Hepatocyte (in vitro differentiated cells): ENCODE measurements at regions not wholly inside any gene's neighbourhood (a gene's known extent, or its start where the extent isn't known, plus 50 kb on each side); places are given as distances from the start of the nearest gene placed in this dataset.
"Not testable (repeated sequence)": the region's sequence is repeated elsewhere in the genome, so short reads cannot be mapped to it uniquely, and the experiment has no call there.

ENCODE experiments used
- DNase-seq: peaks from one replicate; pipeline ENCODE4 v3.0.0-alpha.2; 2016; ENCODE audit warnings: low spot score
- H2AFZ ChIP-seq: fragments of 200-600 bp; sonication (generic); 2 replicates; pipeline ENCODE4 v1.6.0; 2016; ENCODE audit warnings: antibody characterized with exemption, mild to moderate bottlenecking
- H3K27ac ChIP-seq: fragments of 200-600 bp; sonication (generic); 2 replicates; pipeline ENCODE4 v1.5.1; 2016; ENCODE audit warnings: mild to moderate bottlenecking
- H3K27me3 ChIP-seq: fragments of 200-600 bp; sonication (generic); 2 replicates; pipeline ENCODE4 v1.6.1; 2016
- H3K36me3 ChIP-seq: fragments of 200-600 bp; sonication (generic); replicated peaks from 2 replicates; pipeline ENCODE4 v1.5.1; 2016; ENCODE audit warnings: low read depth; ENCODE audit not compliant: insufficient read depth
- H3K4me1 ChIP-seq: fragments of 200-600 bp; sonication (generic); 2 replicates; pipeline ENCODE4 v1.5.1; 2016; ENCODE audit warnings: mild to moderate bottlenecking, moderate library complexity; ENCODE audit not compliant: insufficient read depth
- H3K4me2 ChIP-seq: fragments of 200-600 bp; sonication (generic); 2 replicates; pipeline ENCODE4 v1.6.0; 2016
- H3K4me3 ChIP-seq: fragments of 200-600 bp; sonication (generic); 2 replicates; pipeline ENCODE4 v1.5.1; 2016; ENCODE audit warnings: mild to moderate bottlenecking
- H3K79me2 ChIP-seq: fragments of 200-600 bp; sonication (generic); 2 replicates; pipeline ENCODE4 v1.6.0; 2017; ENCODE audit warnings: mild to moderate bottlenecking
- H3K9me2 ChIP-seq: fragments of 200-600 bp; sonication (generic); replicated peaks from 2 replicates; pipeline ENCODE4 v1.6.0; 2017; ENCODE audit warnings: mild to moderate bottlenecking; ENCODE audit not compliant: insufficient read depth
- H3K9me3 ChIP-seq: fragments of 200-600 bp; sonication (generic); 2 replicates; pipeline ENCODE4 v1.5.1; 2016; ENCODE audit warnings: low read depth, mild to moderate bottlenecking
- H4K20me1 ChIP-seq: fragments of 200-600 bp; sonication (generic); 2 replicates; pipeline ENCODE4 v1.6.0; 2016; ENCODE audit warnings: mild to moderate bottlenecking; ENCODE audit not compliant: insufficient read depth, poor library complexity, severe bottlenecking
- EZH2 ChIP-seq: fragments of 200-600 bp; sonication (generic); IDR thresholded peaks from 2 replicates; pipeline ENCODE4 v1.6.1; 2016; ENCODE audit warnings: antibody characterized with exemption, mild to moderate bottlenecking, borderline replicate concordance
- EZH2phosphoT487 ChIP-seq: fragments of 200-600 bp; sonication (generic); IDR thresholded peaks from one replicate; pipeline ENCODE4 v1.6.1; 2018; ENCODE audit warnings: antibody characterized with exemption, mild to moderate bottlenecking, low read depth, moderate library complexity; ENCODE audit not compliant: unreplicated experiment, severe bottlenecking
- WGBS: methylation state at CpG from one replicate; pipeline ENCODE4 v1.1.6; 2016; ENCODE audit warnings: low lambda C conversion rate; ENCODE audit errors: missing lambda C conversion rate; 5-methylcytosine and 5-hydroxymethylcytosine counted together
- TF ChIP-seq, protein P1 (sequence below): fragments of 200-600 bp; sonication (generic); IDR thresholded peaks from 2 replicates; pipeline ENCODE4 v1.5.1; 2016; ENCODE audit warnings: antibody characterized with exemption, mild to moderate bottlenecking; ENCODE audit not compliant: poor library complexity

DNA sequence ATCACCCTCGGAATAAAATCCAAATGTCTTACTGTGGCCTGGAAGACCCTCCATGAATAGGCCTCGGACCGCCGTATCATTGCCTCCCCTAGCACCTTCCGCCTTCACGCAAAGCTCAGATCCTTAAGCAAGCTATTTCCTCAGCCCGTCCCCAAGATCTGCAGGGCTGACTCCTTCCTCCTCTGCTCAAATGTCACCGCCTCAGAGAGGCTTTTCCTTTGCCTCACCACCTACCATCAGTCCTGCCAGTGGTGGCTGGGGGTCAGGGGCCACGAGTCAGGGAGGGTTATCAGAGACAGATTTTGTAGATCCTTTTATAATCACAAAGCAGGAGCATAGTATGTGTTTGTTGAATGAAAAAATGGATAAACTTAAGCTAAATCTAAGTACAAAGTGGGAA, 74.4 kb upstream of the KIF2A start:
- Histone ChIP-seq H3K4me2 (no peak overlapping the region), H3K4me1 (no peaks in the 10 kb centered on the region), H3K9me2 (no peaks in the 10 kb centered on the region), H3K4me3 (no peak overlapping the region), H3K36me3 (no peaks in the 10 kb centered on the region), H3K9me3 (no peaks in the 10 kb centered on the region), H3K79me2 (no peaks in the 10 kb centered on the region), H4K20me1 (no peaks in the 10 kb centered on the region), H2AFZ (no peak overlapping the region), H3K27ac (peak overlapping the region; percentile 79), H3K27me3 (no peaks in the 10 kb centered on the region)
- 92% methylated on average over 9 of the region's 9 CpGs for WGBS
- TF ChIP-seq, protein P1, sequence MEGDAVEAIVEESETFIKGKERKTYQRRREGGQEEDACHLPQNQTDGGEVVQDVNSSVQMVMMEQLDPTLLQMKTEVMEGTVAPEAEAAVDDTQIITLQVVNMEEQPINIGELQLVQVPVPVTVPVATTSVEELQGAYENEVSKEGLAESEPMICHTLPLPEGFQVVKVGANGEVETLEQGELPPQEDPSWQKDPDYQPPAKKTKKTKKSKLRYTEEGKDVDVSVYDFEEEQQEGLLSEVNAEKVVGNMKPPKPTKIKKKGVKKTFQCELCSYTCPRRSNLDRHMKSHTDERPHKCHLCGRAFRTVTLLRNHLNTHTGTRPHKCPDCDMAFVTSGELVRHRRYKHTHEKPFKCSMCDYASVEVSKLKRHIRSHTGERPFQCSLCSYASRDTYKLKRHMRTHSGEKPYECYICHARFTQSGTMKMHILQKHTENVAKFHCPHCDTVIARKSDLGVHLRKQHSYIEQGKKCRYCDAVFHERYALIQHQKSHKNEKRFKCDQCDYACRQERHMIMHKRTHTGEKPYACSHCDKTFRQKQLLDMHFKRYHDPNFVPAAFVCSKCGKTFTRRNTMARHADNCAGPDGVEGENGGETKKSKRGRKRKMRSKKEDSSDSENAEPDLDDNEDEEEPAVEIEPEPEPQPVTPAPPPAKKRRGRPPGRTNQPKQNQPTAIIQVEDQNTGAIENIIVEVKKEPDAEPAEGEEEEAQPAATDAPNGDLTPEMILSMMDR: no peak
- TF ChIP-seq EZH2 (no peak), EZH2phosphoT487 (no peak)
- no peak for DNase-seq

DNA sequence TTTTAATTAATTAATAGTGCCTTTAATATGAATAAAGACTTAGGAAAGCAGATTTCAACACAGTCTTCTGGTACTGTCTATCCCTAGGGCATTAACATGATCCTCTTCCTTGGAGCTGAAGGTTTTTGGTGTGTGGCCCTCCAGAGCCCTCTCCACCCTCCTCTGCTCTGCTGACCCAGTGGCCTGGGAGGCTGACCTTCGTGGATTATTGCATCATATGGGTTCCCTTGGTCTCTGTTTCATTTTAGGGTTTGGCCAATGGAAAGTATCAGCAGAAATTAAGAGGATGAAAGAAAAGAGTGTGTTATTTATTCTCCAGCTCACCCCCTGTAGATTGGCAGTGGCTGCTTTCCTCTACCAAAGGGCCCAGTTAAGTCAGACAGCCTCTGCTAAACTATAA, 73.8 kb upstream of the KIF2A start:
- H3K79me2 ChIP-seq, H3K27me3 ChIP-seq, H3K4me2 ChIP-seq, H4K20me1 ChIP-seq, H3K9me2 ChIP-seq, H3K9me3 ChIP-seq, H3K4me3 ChIP-seq, DNase-seq, H3K4me1 ChIP-seq, H2AFZ ChIP-seq, H3K36me3 ChIP-seq: not testable (repeated sequence)
- H3K27ac ChIP-seq: peak overlapping the region; percentile 79
- 74% methylated on average over 1 of the region's 1 CpG for WGBS

DNA sequence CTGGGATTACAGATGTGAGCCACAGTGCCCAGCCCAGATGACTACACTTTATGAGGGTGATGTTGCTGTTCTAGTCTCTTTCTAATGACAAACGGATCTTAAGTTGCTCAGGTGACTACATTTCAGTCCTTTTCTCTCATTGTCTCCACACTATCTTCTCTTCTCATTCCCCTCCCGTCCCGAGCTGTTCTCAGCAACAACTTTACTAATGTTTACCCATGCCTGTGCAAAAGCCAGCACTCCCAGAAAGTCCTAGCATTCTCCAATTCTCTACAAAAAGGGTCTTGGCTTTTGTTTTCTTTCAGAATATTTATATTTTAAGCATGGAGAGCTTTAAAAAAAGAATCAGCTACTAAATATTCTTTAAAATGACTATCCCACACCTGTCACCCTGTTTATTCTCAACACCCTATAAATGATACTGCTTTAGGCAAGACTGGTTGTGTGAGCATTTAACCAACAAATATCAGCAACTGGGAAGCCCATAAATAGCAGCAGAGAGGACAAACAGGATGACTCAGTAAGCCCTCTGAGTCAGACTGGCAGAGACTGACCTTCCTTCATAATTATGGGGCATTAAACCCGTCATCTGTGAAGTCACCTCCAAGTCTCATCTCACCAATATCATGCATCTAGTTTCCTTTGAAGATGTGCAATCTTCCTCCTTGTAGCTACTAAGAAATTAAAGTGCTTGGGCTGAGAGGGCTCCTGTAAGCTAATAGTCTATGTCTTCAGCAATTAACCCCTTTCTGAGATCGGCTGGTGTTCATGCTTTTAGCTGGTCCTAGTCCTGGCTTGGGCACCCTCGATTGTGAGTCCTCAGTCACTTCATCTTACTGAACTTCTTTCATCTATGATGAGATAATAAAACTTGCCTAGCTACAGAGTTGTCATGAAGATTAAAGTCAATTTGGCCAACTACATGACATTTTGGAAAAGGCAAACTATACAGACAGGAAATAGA, 72.6 kb upstream of the KIF2A start:
- not testable (repeated sequence) for H2AFZ ChIP-seq, H3K4me1 ChIP-seq, H4K20me1 ChIP-seq, H3K79me2 ChIP-seq, H3K9me3 ChIP-seq, H3K9me2 ChIP-seq, H3K4me3 ChIP-seq, H3K36me3 ChIP-seq, H3K27me3 ChIP-seq
- H3K27ac ChIP-seq: peak overlapping the region; percentile 79
- peak overlapping the region; percentile 2 for H3K4me2 ChIP-seq
- 45% methylated on average over 6 of the region's 6 CpGs for WGBS
- peak; percentile 46 for DNase-seq

DNA sequence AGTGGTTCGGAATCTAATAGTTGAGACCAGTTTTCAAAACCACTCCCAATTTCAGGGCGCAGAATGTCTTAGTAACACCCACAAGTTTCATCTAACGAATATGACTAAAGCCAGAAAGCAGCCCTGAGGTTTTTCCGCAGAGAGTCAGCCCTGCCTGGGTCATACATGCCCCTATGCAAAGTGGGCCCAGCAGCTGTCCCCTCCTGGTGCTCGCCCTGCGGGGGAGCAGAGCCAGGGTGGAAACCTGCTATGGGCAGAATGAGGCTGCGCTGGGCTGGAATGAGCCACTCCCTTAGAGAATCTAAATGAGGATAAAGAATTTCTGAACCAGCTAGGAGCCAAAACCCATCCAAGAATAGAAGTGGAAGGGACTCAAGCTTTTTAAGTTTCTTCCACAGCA, 69.4 kb upstream of the KIF2A start:
- H3K4me3 ChIP-seq, H3K27me3 ChIP-seq, H3K79me2 ChIP-seq, H3K36me3 ChIP-seq, H2AFZ ChIP-seq, H3K9me3 ChIP-seq, H3K4me1 ChIP-seq, DNase-seq, H3K27ac ChIP-seq, H3K9me2 ChIP-seq, H4K20me1 ChIP-seq, H3K4me2 ChIP-seq: not testable (repeated sequence)
- WGBS: 88% methylated on average over 7 of the region's 7 CpGs

DNA sequence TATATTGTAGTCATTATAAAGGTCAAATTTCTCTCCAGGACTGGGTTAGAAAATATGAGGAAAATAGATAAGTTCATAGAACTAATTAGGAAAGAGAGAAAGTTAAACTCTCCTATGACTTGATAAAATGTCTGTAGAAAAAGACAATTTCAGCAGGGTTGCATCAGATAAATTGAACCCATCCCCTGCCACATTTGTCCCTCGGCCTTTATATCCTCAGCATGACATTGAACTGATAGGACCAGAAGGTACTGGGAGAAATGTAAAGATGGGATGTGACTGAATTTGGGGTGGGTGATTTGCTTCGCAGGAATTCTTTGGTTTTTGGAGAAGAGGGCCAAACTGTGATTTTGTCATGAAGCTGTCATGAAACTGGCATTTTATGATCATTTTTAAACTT, 68.1 kb upstream of the KIF2A start:
- not testable (repeated sequence) for H3K9me3 ChIP-seq, H3K27ac ChIP-seq, H3K9me2 ChIP-seq, H3K36me3 ChIP-seq, H3K4me2 ChIP-seq, H2AFZ ChIP-seq, DNase-seq, H3K4me1 ChIP-seq, H3K27me3 ChIP-seq, H3K4me3 ChIP-seq, H3K79me2 ChIP-seq, H4K20me1 ChIP-seq
- WGBS: 84% methylated on average over 2 of the region's 2 CpGs

DNA sequence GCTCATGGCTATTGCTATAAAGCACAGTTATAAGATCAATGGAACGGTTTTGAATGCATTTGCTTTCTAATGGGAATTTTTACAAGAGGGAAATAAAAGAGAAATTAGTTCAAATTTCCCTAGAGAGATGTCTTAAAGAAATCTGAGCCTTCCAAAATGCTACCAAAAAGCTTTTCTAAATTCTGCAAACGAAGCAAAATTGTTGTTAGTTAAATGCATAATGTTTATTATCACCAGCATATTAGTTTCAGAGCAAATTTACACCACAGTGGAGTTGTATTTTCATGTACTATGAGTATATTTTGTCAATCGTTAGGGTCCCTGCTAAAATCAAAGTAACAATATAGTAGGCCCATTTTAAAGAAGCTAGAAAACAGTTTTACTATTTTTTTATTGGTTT, 67.4 kb upstream of the KIF2A start:
- not testable (repeated sequence) for H2AFZ ChIP-seq, H3K9me2 ChIP-seq, H3K36me3 ChIP-seq, H3K27me3 ChIP-seq, H4K20me1 ChIP-seq, H3K4me3 ChIP-seq, H3K9me3 ChIP-seq, DNase-seq, H3K27ac ChIP-seq, H3K79me2 ChIP-seq, H3K4me1 ChIP-seq, H3K4me2 ChIP-seq
- 67% methylated on average over 3 of the region's 3 CpGs for WGBS

DNA sequence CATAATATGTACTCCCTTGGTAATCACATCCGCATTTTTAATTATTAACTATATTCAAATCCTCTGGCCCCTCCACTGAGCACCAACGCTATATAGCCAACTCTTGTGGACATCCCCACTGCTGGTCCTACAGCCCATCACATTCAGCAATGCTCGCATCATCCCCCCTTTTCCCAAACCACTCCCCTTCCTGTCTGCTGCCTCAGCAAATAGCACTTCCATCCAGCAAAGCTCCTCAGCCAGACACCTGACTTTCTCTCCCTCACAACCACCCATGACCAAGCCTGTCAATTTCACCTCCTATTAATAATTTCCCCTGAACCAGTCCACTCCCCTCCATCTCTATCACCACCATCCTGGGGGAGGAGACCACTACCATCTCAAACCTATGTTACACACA, 65.5 kb upstream of the KIF2A start:
- not testable (repeated sequence) for H2AFZ ChIP-seq, H3K27ac ChIP-seq, H3K4me3 ChIP-seq, H3K79me2 ChIP-seq, H3K9me3 ChIP-seq, H3K27me3 ChIP-seq, H3K4me2 ChIP-seq, DNase-seq, H3K9me2 ChIP-seq, H4K20me1 ChIP-seq, H3K4me1 ChIP-seq, H3K36me3 ChIP-seq
- WGBS: 94% methylated on average over 3 of the region's 3 CpGs

DNA sequence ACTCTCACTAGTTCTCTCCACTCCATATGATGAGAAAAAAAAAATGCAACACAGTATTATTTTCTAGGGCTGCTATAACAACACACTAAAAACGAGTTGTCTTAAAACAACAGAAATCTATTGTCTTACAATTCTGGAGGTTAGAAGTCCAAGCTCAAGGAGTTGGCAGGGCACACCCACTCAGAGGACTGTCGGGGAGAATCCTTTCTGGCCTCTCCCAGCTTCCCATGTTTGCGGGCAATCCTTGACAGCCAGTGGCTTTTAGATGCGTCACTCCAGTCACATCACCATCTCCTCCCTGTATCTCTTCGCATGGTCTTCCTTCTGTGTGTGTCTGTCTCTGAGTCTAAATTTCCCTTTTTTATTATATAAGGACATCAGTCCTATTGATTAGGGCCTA, 64.0 kb upstream of the KIF2A start:
- H3K27ac ChIP-seq, H3K36me3 ChIP-seq, H3K9me2 ChIP-seq, H3K4me1 ChIP-seq, H3K27me3 ChIP-seq, H4K20me1 ChIP-seq, DNase-seq, H3K79me2 ChIP-seq, H3K4me3 ChIP-seq, H3K9me3 ChIP-seq, H3K4me2 ChIP-seq, H2AFZ ChIP-seq: not testable (repeated sequence)
- 81% methylated on average over 5 of the region's 5 CpGs for WGBS
